PC-3 (cell line): ENCODE measurements at regions not wholly inside any gene's neighbourhood (a gene's known extent, or its start where the extent isn't known, plus 50 kb on each side); places are given as distances from the start of the nearest gene placed in this dataset.

Experiments used
- ATAC-seq: fragments of 200-7000 bp; cut with Tn5 transposase; 2 replicates; pipeline ENCODE4 v1.9.1; 2020; ENCODE audit warnings: mild to moderate bottlenecking, moderate library complexity
- BruUV-seq: library from RNA; stranded (reverse); fragments of 400-500 nt; replicated peaks from 2 replicates; lab custom pipeline; 2021; lab: Mats Ljungman, UMichigan
- CTCF ChIA-PET: fragments of 300-600 bp; sonication (Branson Sonifier 250); formaldehyde crosslinking; loops from one replicate; lab custom pipeline; 2022; ENCODE audit warnings: antibody characterized with exemption; lab: Charles Lee
- POLR2A ChIA-PET: fragments of 300-600 bp; sonication (Branson Sonifier 250); formaldehyde crosslinking; loops from one replicate; lab custom pipeline; 2022; ENCODE audit warnings: antibody characterized with exemption; ENCODE audit not compliant: unreplicated experiment; lab: Charles Lee
- DNase-seq: peaks from one replicate; pipeline ENCODE4 v3.0.0-alpha.2; 2015
- H2AFZ ChIP-seq: fragments of 300-600 bp; sonication (generic); 2 replicates; pipeline ENCODE4 v1.6.0; 2016; ENCODE audit warnings: antibody characterized with exemption, low read length
- H3F3A ChIP-seq: fragments of 300-600 bp; sonication (generic); one replicate; pipeline ENCODE4 v1.6.0; 2017; ENCODE audit warnings: antibody characterized with exemption, low read length, control low read depth, mild to moderate bottlenecking; ENCODE audit not compliant: unreplicated experiment
- H3K27ac ChIP-seq: fragments of 300-600 bp; sonication (generic); 2 replicates; pipeline ENCODE4 v1.5.1; 2016; ENCODE audit warnings: mild to moderate bottlenecking, low read length
- H3K27me3 ChIP-seq: fragments of 300-600 bp; sonication (generic); 2 replicates; pipeline ENCODE4 v1.6.1; 2016; ENCODE audit warnings: low read length, mixed read lengths
- H3K36me3 ChIP-seq: fragments of 300-600 bp; sonication (generic); 2 replicates; pipeline ENCODE4 v1.6.1; 2016; ENCODE audit warnings: low read depth, mixed run types, low read length, mixed read lengths
- H3K4me1 ChIP-seq: fragments of 300-600 bp; sonication (generic); 2 replicates; pipeline ENCODE4 v1.5.1; 2016; ENCODE audit warnings: low read length; ENCODE audit not compliant: insufficient read depth
- H3K4me2 ChIP-seq: fragments of 300-600 bp; sonication (generic); 2 replicates; pipeline ENCODE4 v1.6.0; 2016; ENCODE audit warnings: low read length
- H3K4me3 ChIP-seq: fragments of 300-600 bp; sonication (generic); 2 replicates; pipeline ENCODE4 v1.5.1; 2016; ENCODE audit warnings: mild to moderate bottlenecking, low read length, mixed read lengths
- H3K79me2 ChIP-seq: fragments of 300-600 bp; sonication (generic); 2 replicates; pipeline ENCODE4 v1.6.1; 2017; ENCODE audit warnings: low read length, mixed read lengths
- H3K9ac ChIP-seq: fragments of 300-600 bp; sonication (generic); 2 replicates; pipeline ENCODE4 v1.6.0; 2016; ENCODE audit warnings: mild to moderate bottlenecking, low read length
- H3K9me2 ChIP-seq: fragments of 300-600 bp; sonication (generic); replicated peaks from 2 replicates; pipeline ENCODE4 v1.6.1; 2016; ENCODE audit warnings: mixed run types, low read length, mixed read lengths
- H3K9me3 ChIP-seq: fragments of 300-600 bp; sonication (generic); 2 replicates; pipeline ENCODE4 v1.6.1; 2016; ENCODE audit warnings: low read length, mixed read lengths
- H4K20me1 ChIP-seq: fragments of 300-600 bp; sonication (generic); 2 replicates; pipeline ENCODE4 v1.6.1; 2016; ENCODE audit warnings: low read length, mixed read lengths
- EZH2 ChIP-seq: fragments of 300-600 bp; sonication (generic); IDR thresholded peaks from one replicate; pipeline ENCODE4 v1.6.1; 2017; ENCODE audit warnings: antibody characterized with exemption, mild to moderate bottlenecking, low read length; ENCODE audit not compliant: unreplicated experiment
- EZH2phosphoT487 ChIP-seq: fragments of 300-600 bp; sonication (generic); IDR thresholded peaks from 2 replicates; pipeline ENCODE4 v1.6.1; 2018; ENCODE audit warnings: mild to moderate bottlenecking, antibody characterized with exemption, low read length, borderline replicate concordance
- intact Hi-C: fragments of 100-400 bp; cut with micrococcal nuclease; formaldehyde crosslinking; loops from 2 replicates; pipeline ENCODE4 v1.9.0; 2023
- TF ChIP-seq, protein P1 (sequence below): fragments of 300-600 bp; sonication (generic); conservative IDR thresholded peaks from 2 replicates; pipeline ENCODE4 v1.5.1; 2017; ENCODE audit warnings: antibody characterized with exemption, low read depth, mild to moderate bottlenecking, low read length

- Histone ChIP-seq H3K9ac (no peak overlapping the region), H3K4me3 (no peak overlapping the region), H3K79me2 (no peaks in the 10 kb centered on the region), H2AFZ (no peak overlapping the region), H4K20me1 (no peaks in the 10 kb centered on the region), H3K9me3 (no peaks in the 10 kb centered on the region), H3K9me2 (no peaks in the 10 kb centered on the region), H3F3A (no peaks in the 10 kb centered on the region), H3K27ac (no peak overlapping the region), H3K36me3 (no peaks in the 10 kb centered on the region), H3K27me3 (no peaks in the 10 kb centered on the region), H3K4me2 (no peak overlapping the region), H3K4me1 (no peaks in the 10 kb centered on the region)
- ChIA-PET POLR2A (no interaction called here), CTCF (no interaction called here)
- ATAC-seq (no peak), DNase-seq (no peak)
- intact Hi-C loops, result no loop called here
- BruUV-seq, result no TSS peak
- TF ChIP-seq EZH2 (no peak), EZH2phosphoT487 (no peak)
- TF ChIP-seq, protein P1, sequence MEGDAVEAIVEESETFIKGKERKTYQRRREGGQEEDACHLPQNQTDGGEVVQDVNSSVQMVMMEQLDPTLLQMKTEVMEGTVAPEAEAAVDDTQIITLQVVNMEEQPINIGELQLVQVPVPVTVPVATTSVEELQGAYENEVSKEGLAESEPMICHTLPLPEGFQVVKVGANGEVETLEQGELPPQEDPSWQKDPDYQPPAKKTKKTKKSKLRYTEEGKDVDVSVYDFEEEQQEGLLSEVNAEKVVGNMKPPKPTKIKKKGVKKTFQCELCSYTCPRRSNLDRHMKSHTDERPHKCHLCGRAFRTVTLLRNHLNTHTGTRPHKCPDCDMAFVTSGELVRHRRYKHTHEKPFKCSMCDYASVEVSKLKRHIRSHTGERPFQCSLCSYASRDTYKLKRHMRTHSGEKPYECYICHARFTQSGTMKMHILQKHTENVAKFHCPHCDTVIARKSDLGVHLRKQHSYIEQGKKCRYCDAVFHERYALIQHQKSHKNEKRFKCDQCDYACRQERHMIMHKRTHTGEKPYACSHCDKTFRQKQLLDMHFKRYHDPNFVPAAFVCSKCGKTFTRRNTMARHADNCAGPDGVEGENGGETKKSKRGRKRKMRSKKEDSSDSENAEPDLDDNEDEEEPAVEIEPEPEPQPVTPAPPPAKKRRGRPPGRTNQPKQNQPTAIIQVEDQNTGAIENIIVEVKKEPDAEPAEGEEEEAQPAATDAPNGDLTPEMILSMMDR, result no peak
These were observed 94.5 kb upstream of the CCDC150 start for GRCh38 chr2:196544906-196545433.

- Histone ChIP-seq H3K4me1 (no peaks in the 10 kb centered on the region), H2AFZ (no peak overlapping the region), H3K27me3 (no peaks in the 10 kb centered on the region), H3K36me3 (no peaks in the 10 kb centered on the region), H3K4me2 (no peak overlapping the region), H3K27ac (no peak overlapping the region), H3K79me2 (no peaks in the 10 kb centered on the region), H3K4me3 (no peak overlapping the region), H3K9ac (no peak overlapping the region), H3F3A (no peaks in the 10 kb centered on the region), H3K9me3 (no peaks in the 10 kb centered on the region), H3K9me2 (no peaks in the 10 kb centered on the region), H4K20me1 (no peaks in the 10 kb centered on the region)
- DNase-seq (no peak), ATAC-seq (no peak)
- ChIA-PET CTCF (no interaction called here), POLR2A (no interaction called here)
- no TSS peak for BruUV-seq
- intact Hi-C loops, result no loop called here
- TF ChIP-seq, protein P1, result no peak
- TF ChIP-seq EZH2phosphoT487 (no peak), EZH2 (no peak)
These were observed 93.2 kb upstream of the CCDC150 start for GRCh38 chr2:196546151-196546919.

- TF ChIP-seq, protein P1, result no peak
- TF ChIP-seq EZH2phosphoT487 (no peak), EZH2 (no peak)
- Histone ChIP-seq H3K9me3 (no peaks in the 10 kb centered on the region), H2AFZ (no peak overlapping the region), H3K4me1 (no peaks in the 10 kb centered on the region), H3K36me3 (no peaks in the 10 kb centered on the region), H3K4me2 (no peak overlapping the region), H3K27me3 (no peaks in the 10 kb centered on the region), H3K9ac (no peak overlapping the region), H3K27ac (no peak overlapping the region), H4K20me1 (no peaks in the 10 kb centered on the region), H3K9me2 (no peaks in the 10 kb centered on the region), H3K79me2 (no peaks in the 10 kb centered on the region), H3K4me3 (no peak overlapping the region), H3F3A (no peaks in the 10 kb centered on the region)
- no peak for DNase-seq
- POLR2A ChIA-PET, result no interaction called here
- CTCF ChIA-PET, result no interaction called here
- BruUV-seq, result no TSS peak
- intact Hi-C loops, result no loop called here
- no peak for ATAC-seq
These were observed 90.5 kb upstream of the CCDC150 start for GRCh38 chr2:196549052-196549451.
